K562 (cell line): ENCODE measurements at regions not wholly inside any gene's neighbourhood (a gene's known extent, or its start where the extent isn't known, plus 50 kb on each side); places are given as distances from the start of the nearest gene placed in this dataset.

Source experiments
- MAFF ChIP-seq: IDR thresholded peaks from 2 replicates; pipeline ENCODE4 v1.6.1; 2012; ENCODE audit warnings: low read length, improper control_type of control experiment
- RFX5 ChIP-seq: IDR thresholded peaks from 2 replicates; pipeline ENCODE4 v1.6.1; 2011; ENCODE audit warnings: low read depth, mild to moderate bottlenecking, improper control_type of control experiment, low read length
- TRIM24 ChIP-seq, 2 experiments: fragments of 450-650 bp; IDR thresholded peaks; 2 replicates each; pipeline ENCODE4 v1.6.1; 2016
- TF ChIP-seq, protein P1 (sequence below): sonication (generic); formaldehyde crosslinking; IDR thresholded peaks from 2 replicates; pipeline ENCODE4 v1.5.0; 2020; ENCODE audit warnings: missing genetic modification reagents
- TF ChIP-seq, protein P2 (sequence below): fragments of 250-450 bp; sonication (Bioruptor Pico); IDR thresholded peaks from 2 replicates; pipeline ENCODE4 v1.9.0; 2021; ENCODE audit warnings: mild to moderate bottlenecking, inconsistent platforms
- TF ChIP-seq, protein P3 (sequence below), 3 experiments: IDR thresholded peaks in 2 of 3; conservative IDR thresholded peaks in 1 of 3; 2 replicates each; pipeline ENCODE4 v1.5.1; 2011 to 2012; ENCODE audit warnings: low read length in 3 of 3, mild to moderate bottlenecking in 3 of 3, control low read depth in 2 of 3, improper control_type of control experiment in 1 of 3, inconsistent platforms in 1 of 3, low read depth in 1 of 3, mixed read lengths in 1 of 3, moderate library complexity in 1 of 3; ENCODE audit not compliant: insufficient read depth in 2 of 3

DNA sequence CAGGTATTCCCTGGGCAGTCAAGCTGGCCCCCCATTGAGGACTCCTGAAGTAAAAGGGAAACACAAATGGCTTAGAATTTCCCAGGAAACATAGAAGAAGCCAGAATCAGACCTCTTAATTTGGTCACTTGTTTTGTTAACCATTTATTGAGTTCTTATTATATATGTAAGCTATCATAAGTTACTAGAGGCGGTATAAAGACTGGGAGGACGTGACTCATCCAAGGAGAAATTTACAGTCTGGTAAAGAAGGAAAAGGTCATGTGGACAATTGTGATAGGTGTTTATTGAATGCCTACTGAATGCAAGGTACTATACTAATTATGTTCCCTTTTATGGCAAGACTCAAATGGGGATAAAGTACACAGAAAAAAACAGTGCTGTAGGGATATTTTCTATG lies 146.7 kb downstream of the DYRK2 start:
- TF ChIP-seq RFX5 (no peak), MAFF (no peak), TRIM24 (IDR thresholded peaks at IDR 0.05) (no peak)
- TF ChIP-seq, protein P1, sequence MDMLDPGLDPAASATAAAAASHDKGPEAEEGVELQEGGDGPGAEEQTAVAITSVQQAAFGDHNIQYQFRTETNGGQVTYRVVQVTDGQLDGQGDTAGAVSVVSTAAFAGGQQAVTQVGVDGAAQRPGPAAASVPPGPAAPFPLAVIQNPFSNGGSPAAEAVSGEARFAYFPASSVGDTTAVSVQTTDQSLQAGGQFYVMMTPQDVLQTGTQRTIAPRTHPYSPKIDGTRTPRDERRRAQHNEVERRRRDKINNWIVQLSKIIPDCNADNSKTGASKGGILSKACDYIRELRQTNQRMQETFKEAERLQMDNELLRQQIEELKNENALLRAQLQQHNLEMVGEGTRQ (CRISPR knock-in tag): no peak
- TF ChIP-seq, protein P2, sequence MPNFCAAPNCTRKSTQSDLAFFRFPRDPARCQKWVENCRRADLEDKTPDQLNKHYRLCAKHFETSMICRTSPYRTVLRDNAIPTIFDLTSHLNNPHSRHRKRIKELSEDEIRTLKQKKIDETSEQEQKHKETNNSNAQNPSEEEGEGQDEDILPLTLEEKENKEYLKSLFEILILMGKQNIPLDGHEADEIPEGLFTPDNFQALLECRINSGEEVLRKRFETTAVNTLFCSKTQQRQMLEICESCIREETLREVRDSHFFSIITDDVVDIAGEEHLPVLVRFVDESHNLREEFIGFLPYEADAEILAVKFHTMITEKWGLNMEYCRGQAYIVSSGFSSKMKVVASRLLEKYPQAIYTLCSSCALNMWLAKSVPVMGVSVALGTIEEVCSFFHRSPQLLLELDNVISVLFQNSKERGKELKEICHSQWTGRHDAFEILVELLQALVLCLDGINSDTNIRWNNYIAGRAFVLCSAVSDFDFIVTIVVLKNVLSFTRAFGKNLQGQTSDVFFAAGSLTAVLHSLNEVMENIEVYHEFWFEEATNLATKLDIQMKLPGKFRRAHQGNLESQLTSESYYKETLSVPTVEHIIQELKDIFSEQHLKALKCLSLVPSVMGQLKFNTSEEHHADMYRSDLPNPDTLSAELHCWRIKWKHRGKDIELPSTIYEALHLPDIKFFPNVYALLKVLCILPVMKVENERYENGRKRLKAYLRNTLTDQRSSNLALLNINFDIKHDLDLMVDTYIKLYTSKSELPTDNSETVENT (CRISPR knock-in tag): no peak
- TF ChIP-seq, protein P3, sequence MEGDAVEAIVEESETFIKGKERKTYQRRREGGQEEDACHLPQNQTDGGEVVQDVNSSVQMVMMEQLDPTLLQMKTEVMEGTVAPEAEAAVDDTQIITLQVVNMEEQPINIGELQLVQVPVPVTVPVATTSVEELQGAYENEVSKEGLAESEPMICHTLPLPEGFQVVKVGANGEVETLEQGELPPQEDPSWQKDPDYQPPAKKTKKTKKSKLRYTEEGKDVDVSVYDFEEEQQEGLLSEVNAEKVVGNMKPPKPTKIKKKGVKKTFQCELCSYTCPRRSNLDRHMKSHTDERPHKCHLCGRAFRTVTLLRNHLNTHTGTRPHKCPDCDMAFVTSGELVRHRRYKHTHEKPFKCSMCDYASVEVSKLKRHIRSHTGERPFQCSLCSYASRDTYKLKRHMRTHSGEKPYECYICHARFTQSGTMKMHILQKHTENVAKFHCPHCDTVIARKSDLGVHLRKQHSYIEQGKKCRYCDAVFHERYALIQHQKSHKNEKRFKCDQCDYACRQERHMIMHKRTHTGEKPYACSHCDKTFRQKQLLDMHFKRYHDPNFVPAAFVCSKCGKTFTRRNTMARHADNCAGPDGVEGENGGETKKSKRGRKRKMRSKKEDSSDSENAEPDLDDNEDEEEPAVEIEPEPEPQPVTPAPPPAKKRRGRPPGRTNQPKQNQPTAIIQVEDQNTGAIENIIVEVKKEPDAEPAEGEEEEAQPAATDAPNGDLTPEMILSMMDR (IDR thresholded peaks at IDR 0.05 in 2 of 3, conservative IDR thresholded peaks at IDR 0.05 in 1 of 3; ENCODE audit: insufficient read depth in 2 of 3, low read depth in 1 of 3, low read length in 3 of 3): no peak
